IMR-90 (cell line): ENCODE measurements at regions not wholly inside any gene's neighbourhood (a gene's known extent, or its start where the extent isn't known, plus 50 kb on each side); places are given as distances from the start of the nearest gene placed in this dataset.

ENCODE experiments used
- ATAC-seq: fragments of 200-7000 bp; cut with Tn5 transposase; 2 replicates; pipeline ENCODE4 v1.9.1; 2020; ENCODE audit warnings: low read depth, mild to moderate bottlenecking, moderate library complexity
- BruUV-seq: library from RNA; stranded (reverse); fragments of 400-500 nt; replicated peaks from 2 replicates; lab custom pipeline; 2021; lab: Mats Ljungman, UMichigan
- CTCF ChIA-PET: fragments of 300-600 bp; formaldehyde crosslinking; extraction: SDS; loops from one replicate; lab custom pipeline; 2021; ENCODE audit warnings: antibody characterized with exemption; lab: Yijun Ruan, JAX
- POLR2A ChIA-PET: fragments of 300-600 bp; sonication (Branson Sonifier 250); formaldehyde crosslinking; loops from one replicate; lab custom pipeline; 2022; ENCODE audit warnings: antibody characterized with exemption; ENCODE audit not compliant: unreplicated experiment; lab: Charles Lee
- DNase-seq: peaks from one replicate; pipeline ENCODE4 v3.0.0; 2013
- H2AFZ ChIP-seq: replicated peaks from 2 replicates; pipeline ENCODE3; 2013; ENCODE audit warnings: low read length, mild to moderate bottlenecking; ENCODE audit not compliant: poor library complexity
- H2AK5ac ChIP-seq: 2 replicates; pipeline ENCODE4 v1.6.1; 2013; ENCODE audit warnings: low read depth, low read length, inconsistent platforms
- H2AK9ac ChIP-seq: replicated peaks from 2 replicates; pipeline ENCODE3; 2013; ENCODE audit warnings: mild to moderate bottlenecking, low read depth, low read length, moderate library complexity; ENCODE audit not compliant: poor library complexity
- H2BK120ac ChIP-seq: 2 replicates; pipeline ENCODE4 v1.6.1; 2013; ENCODE audit warnings: low read depth, low read length, inconsistent platforms
- H2BK15ac ChIP-seq: 3 replicates; pipeline ENCODE4 v1.6.1; 2013; ENCODE audit warnings: low read depth, low read length, inconsistent platforms
- H2BK20ac ChIP-seq: 2 replicates; pipeline ENCODE4 v1.6.1; 2013; ENCODE audit warnings: low read depth, mild to moderate bottlenecking, inconsistent platforms, low read length, moderate library complexity
- H2BK5ac ChIP-seq: 2 replicates; pipeline ENCODE4 v1.6.1; 2013; ENCODE audit warnings: mild to moderate bottlenecking, low read depth, low read length, inconsistent platforms; ENCODE audit not compliant: poor library complexity, severe bottlenecking
- H3K14ac ChIP-seq: replicated peaks from 2 replicates; pipeline ENCODE4 v1.6.1; 2013; ENCODE audit warnings: low read depth, low read length, inconsistent platforms
- H3K18ac ChIP-seq: 2 replicates; pipeline ENCODE4 v1.6.1; 2013; ENCODE audit warnings: low read depth, low read length, control low read depth
- H3K23ac ChIP-seq: 2 replicates; pipeline ENCODE4 v1.6.1; 2013; ENCODE audit warnings: low read depth, low read length, inconsistent platforms
- H3K27ac ChIP-seq: 2 replicates; pipeline ENCODE4 v1.5.1; 2013; ENCODE audit warnings: mild to moderate bottlenecking, control low read depth, low read length; ENCODE audit not compliant: insufficient read depth
- H3K27me3 ChIP-seq: 2 replicates; pipeline ENCODE4 v1.6.1; 2013; ENCODE audit warnings: low read length; ENCODE audit not compliant: control insufficient read depth, insufficient read depth
- H3K36me3 ChIP-seq: 2 replicates; pipeline ENCODE4 v1.6.1; 2013; ENCODE audit warnings: low read length, mixed read lengths; ENCODE audit not compliant: control insufficient read depth, insufficient read depth
- H3K4ac ChIP-seq: 2 replicates; pipeline ENCODE4 v1.6.1; 2013; ENCODE audit warnings: low read depth, low read length, inconsistent platforms
- H3K4me1 ChIP-seq: 2 replicates; pipeline ENCODE4 v1.6.1; 2013; ENCODE audit warnings: low read length, mixed read lengths; ENCODE audit not compliant: control insufficient read depth, insufficient read depth
- H3K4me2 ChIP-seq: 2 replicates; pipeline ENCODE4 v1.6.1; 2013; ENCODE audit warnings: low read depth, mild to moderate bottlenecking, control low read depth, low read length, moderate library complexity
- H3K4me3 ChIP-seq: 2 replicates; pipeline ENCODE4 v1.5.1; 2013; ENCODE audit warnings: low read depth, mild to moderate bottlenecking, control low read depth, low read length, moderate library complexity; ENCODE audit not compliant: insufficient read depth
- H3K56ac ChIP-seq: 2 replicates; pipeline ENCODE4 v1.6.1; 2013; ENCODE audit warnings: low read length, inconsistent platforms; ENCODE audit not compliant: insufficient read depth; ENCODE audit errors: extremely low read depth
- H3K79me1 ChIP-seq, 2 experiments: 2 replicates each; pipeline ENCODE4 v1.6.1; 2013; ENCODE audit warnings: low read length in 2 of 2, inconsistent platforms in 1 of 2, low read depth in 1 of 2
- H3K9ac ChIP-seq: 2 replicates; pipeline ENCODE4 v1.6.1; 2013; ENCODE audit warnings: low read depth, low read length, control low read depth
- H3K9me1 ChIP-seq: 2 replicates; pipeline ENCODE4 v1.6.1; 2013; ENCODE audit warnings: low read length, inconsistent platforms; ENCODE audit not compliant: insufficient read depth
- H3K9me3 ChIP-seq: 2 replicates; pipeline ENCODE4 v1.6.1; 2013; ENCODE audit warnings: low read length; ENCODE audit not compliant: control insufficient read depth, insufficient read depth
- H4K20me1 ChIP-seq: 2 replicates; pipeline ENCODE4 v1.6.1; 2013; ENCODE audit warnings: low read length, inconsistent platforms; ENCODE audit not compliant: insufficient read depth
- H4K5ac ChIP-seq: 2 replicates; pipeline ENCODE4 v1.6.1; 2013; ENCODE audit warnings: mild to moderate bottlenecking, low read depth, low read length, control low read depth
- H4K8ac ChIP-seq, 2 experiments: 2 replicates each; pipeline ENCODE4 v1.6.1; 2013; ENCODE audit warnings: low read depth in 2 of 2, low read length in 2 of 2, control low read depth in 1 of 2, inconsistent platforms in 1 of 2
- H4K91ac ChIP-seq: 2 replicates; pipeline ENCODE4 v1.6.1; 2013; ENCODE audit warnings: low read depth, low read length, inconsistent platforms; ENCODE audit not compliant: insufficient read depth
- BHLHE40 ChIP-seq: fragments of 150-350 bp; IDR thresholded peaks from 2 replicates; pipeline ENCODE4 v1.6.1; 2016; ENCODE audit warnings: mild to moderate bottlenecking, low read depth, low read length
- CEBPB ChIP-seq: IDR thresholded peaks from 2 replicates; pipeline ENCODE4 v1.6.1; 2012; ENCODE audit warnings: low read depth, low read length, improper control_type of control experiment
- CHD1 ChIP-seq: IDR thresholded peaks from 2 replicates; pipeline ENCODE4 v1.6.1; 2012; ENCODE audit warnings: low read depth, low read length, improper control_type of control experiment
- CTCF ChIP-seq: conservative IDR thresholded peaks from 2 replicates; pipeline ENCODE4 v1.5.1; 2012; ENCODE audit warnings: mild to moderate bottlenecking, low read depth, low read length, improper control_type of control experiment
- FOS ChIP-seq: fragments of 150-350 bp; IDR thresholded peaks from 2 replicates; pipeline ENCODE4 v1.6.1; 2016; ENCODE audit warnings: low read depth, low read length
- MAFK ChIP-seq: IDR thresholded peaks from 2 replicates; pipeline ENCODE4 v1.6.1; 2012; ENCODE audit warnings: low read depth, low read length, improper control_type of control experiment
- MAZ ChIP-seq: IDR thresholded peaks from 2 replicates; pipeline ENCODE4 v1.6.1; 2012; ENCODE audit warnings: low read depth, mild to moderate bottlenecking, low read length, improper control_type of control experiment, moderate library complexity, borderline replicate concordance
- MXI1 ChIP-seq: IDR thresholded peaks from 2 replicates; pipeline ENCODE4 v1.6.1; 2012; ENCODE audit warnings: low read depth, mild to moderate bottlenecking, low read length, moderate library complexity, borderline replicate concordance
- NFE2L2 ChIP-seq: fragments of 150-350 bp; IDR thresholded peaks from 2 replicates; pipeline ENCODE4 v1.6.1; 2016; ENCODE audit warnings: low read depth, mild to moderate bottlenecking, low read length
- POLR2A ChIP-seq: IDR thresholded peaks from 2 replicates; pipeline ENCODE4 v1.6.1; 2012; ENCODE audit warnings: mild to moderate bottlenecking, low read depth, low read length
- RAD21 ChIP-seq: IDR thresholded peaks from 2 replicates; pipeline ENCODE4 v1.6.1; 2012; ENCODE audit warnings: low read length, improper control_type of control experiment
- RCOR1 ChIP-seq: IDR thresholded peaks from 2 replicates; pipeline ENCODE4 v1.6.1; 2012; ENCODE audit warnings: mild to moderate bottlenecking, low read length, improper control_type of control experiment; ENCODE audit not compliant: insufficient replicate concordance
- RFX5 ChIP-seq: IDR thresholded peaks from 2 replicates; pipeline ENCODE4 v1.8.0; 2012; ENCODE audit warnings: low read depth, mild to moderate bottlenecking, low read length, moderate library complexity
- SMC3 ChIP-seq: fragments of 150-350 bp; IDR thresholded peaks from 2 replicates; pipeline ENCODE4 v1.6.1; 2016; ENCODE audit warnings: low read depth, mild to moderate bottlenecking, antibody characterized with exemption, low read length, moderate library complexity
- WGBS, 2 experiments: methylation state at CpG; one replicate each; pipeline versions ENCODE4 v1.1.5 to v1.1.7; 2013; ENCODE audit warnings: missing lambda C conversion rate in 2 of 2; ENCODE audit not compliant: insufficient read length in 1 of 2; ENCODE audit errors: extremely low coverage in 2 of 2; 5-methylcytosine and 5-hydroxymethylcytosine counted together
- dilution Hi-C: fragments of 300-500 bp; cut with HindIII; formaldehyde crosslinking; loops from one replicate; pipeline ENCODE4 v1.14.3; 2018; ENCODE audit warnings: low sequenced_read_pairs; ENCODE audit not compliant: unreplicated experiment
- in situ Hi-C: fragments of 300-500 bp; cut with MboI; formaldehyde crosslinking; loops from 3 replicates; pipeline ENCODE4 v1.14.3; 2019; ENCODE audit warnings: low sequenced_read_pairs, inconsistent platforms, mixed read lengths
- intact Hi-C: fragments of 100-400 bp; cut with micrococcal nuclease; formaldehyde crosslinking; loops from 2 replicates; pipeline ENCODE4 v1.10.0; 2022
- TF ChIP-seq, protein P1 (sequence below): fragments of 150-350 bp; IDR thresholded peaks from 2 replicates; pipeline ENCODE4 v1.6.1; 2017; ENCODE audit warnings: mild to moderate bottlenecking, antibody characterized with exemption, low read length, low read depth
- TF ChIP-seq, protein P2 (sequence below): fragments of 150-350 bp; IDR thresholded peaks from 2 replicates; pipeline ENCODE4 v1.6.1; 2016; ENCODE audit warnings: low read depth, mild to moderate bottlenecking, low read length, moderate library complexity, borderline replicate concordance

DNA sequence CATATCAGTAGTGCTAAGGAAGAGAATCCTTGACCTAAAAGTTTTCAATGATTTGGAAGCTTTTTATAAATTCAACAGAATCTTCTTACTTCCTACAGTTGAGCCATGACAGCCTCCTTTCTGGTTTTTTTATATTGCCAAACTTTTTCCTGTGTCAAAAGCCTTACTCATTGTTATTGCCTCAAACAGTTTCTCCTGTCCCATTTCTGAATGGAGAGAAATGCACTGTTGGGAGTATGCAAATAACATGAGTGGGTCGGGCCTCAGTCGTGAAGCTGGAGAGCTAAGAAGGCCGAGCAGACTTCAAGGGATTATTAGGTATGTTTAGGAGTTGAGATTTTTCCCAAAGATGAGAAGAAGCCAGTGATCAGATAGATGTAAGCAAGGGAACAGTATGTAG is 766.4 kb upstream of the KLHL1 start:
- H4K8ac ChIP-seq: no peak overlapping the region
- H2AK9ac ChIP-seq: no peak overlapping the region
- intact Hi-C loops: no loop called here
- H3K4me3 ChIP-seq: no peak overlapping the region
- H3K56ac ChIP-seq: no peak overlapping the region
- H3K23ac ChIP-seq: no peak overlapping the region
- no peaks in the 10 kb centered on the region for H3K4me1 ChIP-seq
- no peak overlapping the region for H2AK5ac ChIP-seq
- H2BK20ac ChIP-seq: no peak overlapping the region
- in situ Hi-C loops: no loop called here
- no peak overlapping the region for H4K5ac ChIP-seq
- dilution Hi-C loops: no loop called here
- no peaks in the 10 kb centered on the region for H3K27me3 ChIP-seq
- no peaks in the 10 kb centered on the region for H3K79me1 ChIP-seq
- no CpG with 5 or more reads among the region's 3 CpGs for whole genome bisulfite sequencing, 2 experiments
- CTCF ChIA-PET: no interaction called here
- H3K36me3 ChIP-seq: no peaks in the 10 kb centered on the region
- H2BK120ac ChIP-seq: no peak overlapping the region
- H3K9me3 ChIP-seq: no peaks in the 10 kb centered on the region
- H2BK15ac ChIP-seq: no peak overlapping the region
- no peak overlapping the region for H3K4ac ChIP-seq
- POLR2A ChIA-PET: no interaction called here
- TF ChIP-seq POLR2A (no peak), FOS (no peak), RCOR1 (no peak), MXI1 (no peak), SMC3 (no peak), RAD21 (no peak), CTCF (no peak), NFE2L2 (no peak), BHLHE40 (no peak), CHD1 (no peak), RFX5 (no peak), MAZ (no peak), MAFK (no peak), CEBPB (no peak)
- TF ChIP-seq, protein P1, sequence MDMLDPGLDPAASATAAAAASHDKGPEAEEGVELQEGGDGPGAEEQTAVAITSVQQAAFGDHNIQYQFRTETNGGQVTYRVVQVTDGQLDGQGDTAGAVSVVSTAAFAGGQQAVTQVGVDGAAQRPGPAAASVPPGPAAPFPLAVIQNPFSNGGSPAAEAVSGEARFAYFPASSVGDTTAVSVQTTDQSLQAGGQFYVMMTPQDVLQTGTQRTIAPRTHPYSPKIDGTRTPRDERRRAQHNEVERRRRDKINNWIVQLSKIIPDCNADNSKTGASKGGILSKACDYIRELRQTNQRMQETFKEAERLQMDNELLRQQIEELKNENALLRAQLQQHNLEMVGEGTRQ: no peak
- TF ChIP-seq, protein P2, sequence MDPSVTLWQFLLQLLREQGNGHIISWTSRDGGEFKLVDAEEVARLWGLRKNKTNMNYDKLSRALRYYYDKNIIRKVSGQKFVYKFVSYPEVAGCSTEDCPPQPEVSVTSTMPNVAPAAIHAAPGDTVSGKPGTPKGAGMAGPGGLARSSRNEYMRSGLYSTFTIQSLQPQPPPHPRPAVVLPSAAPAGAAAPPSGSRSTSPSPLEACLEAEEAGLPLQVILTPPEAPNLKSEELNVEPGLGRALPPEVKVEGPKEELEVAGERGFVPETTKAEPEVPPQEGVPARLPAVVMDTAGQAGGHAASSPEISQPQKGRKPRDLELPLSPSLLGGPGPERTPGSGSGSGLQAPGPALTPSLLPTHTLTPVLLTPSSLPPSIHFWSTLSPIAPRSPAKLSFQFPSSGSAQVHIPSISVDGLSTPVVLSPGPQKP: no peak
- H4K91ac ChIP-seq: no peak overlapping the region
- no peak overlapping the region for H2AFZ ChIP-seq
- no peak overlapping the region for H3K14ac ChIP-seq
- H3K27ac ChIP-seq: no peak overlapping the region
- no peak for DNase-seq
- H3K9ac ChIP-seq: no peak overlapping the region
- no peak overlapping the region for H3K4me2 ChIP-seq
- BruUV-seq: no TSS peak
- no peak overlapping the region for H2BK5ac ChIP-seq
- H4K20me1 ChIP-seq: no peaks in the 10 kb centered on the region
- ATAC-seq: no peak
- H3K9me1 ChIP-seq: no peaks in the 10 kb centered on the region
- no peak overlapping the region for H3K18ac ChIP-seq
